Right ventricle myocardium inferior (tissue), 1 donor: ENCODE measurements at regions not wholly inside any gene's neighbourhood (a gene's known extent, or its start where the extent isn't known, plus 50 kb on each side); places are given as distances from the start of the nearest gene placed in this dataset.

Source experiments
- ATAC-seq: fragments of 200-7000 bp; cut with Tn5 transposase; one replicate; pipeline ENCODE4 v1.9.1; 2020; ENCODE audit warnings: mild to moderate bottlenecking, moderate library complexity
- DNase-seq: peaks from one replicate; pipeline ENCODE4 v3.0.0; 2021; ENCODE audit errors: missing footprints
- intact Hi-C: fragments of 100-400 bp; cut with DNase I; formaldehyde crosslinking; loops from one replicate; pipeline ENCODE4 v1.11.0; 2022
- donor health status: DM: no; HTN: yes; CAD: no; lungs with severe emphysema.

GRCh38 chr3:157574531-157574930 is 71.3 kb upstream of the VEPH1 start:
- no peak for ATAC-seq
- DNase-seq = no peak
- intact Hi-C loops = no loop called here

GRCh38 chr3:157573780-157574378 is 70.7 kb upstream of the VEPH1 start:
- DNase-seq = no peak
- intact Hi-C loops = loop anchor here (2.0 kb wide), 1 partner anchor 41 kb away; no protein-coding TSS in a partner anchor
- ATAC-seq = no peak

GRCh38 chr3:157573281-157573680 is 70.1 kb upstream of the VEPH1 start:
- ATAC-seq (peak; percentile 94), DNase-seq (no peak)
- intact Hi-C loops = loop anchor here (2.0 kb wide), 1 partner anchor 40 kb away; no protein-coding TSS in a partner anchor

GRCh38 chr3:157572559-157573270 is 69.5 kb upstream of the VEPH1 start:
- ATAC-seq = no peak
- intact Hi-C loops = loop anchor here (2.0 kb wide), 1 partner anchor 40 kb away; no protein-coding TSS in a partner anchor
- DNase-seq = no peak

- ATAC-seq (no peak), DNase-seq (no peak)
- intact Hi-C loops = no loop called here
Measured at GRCh38 chr3:157566596-157566995, 63.4 kb upstream of the VEPH1 start.

- no peak for ATAC-seq
Measured at GRCh38 chr3:157559401-157559800, 56.2 kb upstream of the VEPH1 start.

More at GRCh38 chr3:157559401-157559800, 56.2 kb upstream of the VEPH1 start:
- no peak for DNase-seq
- intact Hi-C loops = no loop called here
